ENCODE measurements at regions not wholly inside any gene's neighbourhood (a gene's known extent, or its start where the extent isn't known, plus 50 kb on each side); places are given as distances from the start of the nearest gene placed in this dataset.

DNA sequence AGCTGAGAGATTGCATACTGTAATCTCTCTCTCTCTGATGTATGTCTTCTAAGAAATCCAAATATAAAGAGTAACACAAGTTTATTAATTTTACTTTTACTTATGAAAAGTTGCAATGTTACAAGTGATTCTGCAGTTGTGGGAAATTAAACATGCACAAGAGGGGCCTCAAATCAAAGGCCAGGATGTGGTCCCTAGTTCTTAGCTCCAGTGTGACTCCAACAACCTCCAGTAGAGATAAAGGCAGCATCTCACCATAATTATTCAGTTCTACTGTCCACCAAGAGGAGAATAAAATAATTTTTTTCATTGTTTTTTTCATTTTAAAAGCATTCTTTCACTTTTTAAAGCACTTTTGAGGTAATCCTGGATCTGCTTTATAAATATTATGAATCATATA lies 223.3 kb downstream of the RAP2B start:
- Histone ChIP-seq H3K9me3 (ENCODE audit: control insufficient read depth in 4 of 4, insufficient read depth in 3 of 4, low read length in 3 of 4) (no peaks in the 10 kb centered on the region), H3K36me3 (ENCODE audit: control insufficient read depth in 4 of 4, insufficient read depth in 4 of 4, low read length in 4 of 4) (no peaks in the 10 kb centered on the region), H3K27ac (ENCODE audit: low read depth in 1 of 2, low read length in 1 of 2) (no peak overlapping the region), H3K27me3 (ENCODE audit: control insufficient read depth in 3 of 3, insufficient read depth in 3 of 3, low read length in 2 of 3) (no peaks in the 10 kb centered on the region), H3K4me1 (ENCODE audit: control insufficient read depth in 5 of 5, insufficient read depth in 5 of 5, low read length in 5 of 5) (no peaks in the 10 kb centered on the region), H3K9ac (ENCODE audit: insufficient read depth in 1 of 2, low read length in 2 of 2) (no peak overlapping the region), H3K4me3 (no peak overlapping the region)
- TF ChIP-seq CTCF (IDR thresholded peaks at IDR 0.05; ENCODE audit: control extremely low read depth, extremely low read depth) = no peak
- DNase-seq (no peak), ATAC-seq (ENCODE audit: insufficient read depth, low FRiP score) (no peak)

DNA sequence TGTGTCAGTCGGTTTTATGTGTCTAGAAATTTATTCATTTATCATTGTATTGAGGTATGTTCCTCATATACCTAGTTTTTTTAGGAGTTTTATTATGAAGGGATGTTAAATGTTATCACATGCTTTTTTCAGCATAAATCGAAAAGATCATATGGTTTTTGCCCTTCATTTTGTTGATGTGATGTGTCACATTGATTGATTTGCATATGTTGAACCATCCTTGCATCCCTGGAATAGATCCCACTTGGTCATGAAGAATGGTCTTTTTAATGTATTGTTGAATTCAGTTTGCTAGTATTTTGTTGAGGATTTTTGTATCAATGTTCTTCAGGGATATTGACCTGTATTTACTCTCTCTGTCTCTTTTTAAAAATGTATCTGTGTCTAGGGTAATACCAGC lies 230.3 kb downstream of the RAP2B start:
- DNase-seq (no peak), ATAC-seq (ENCODE audit: insufficient read depth, low FRiP score) (no peak)
- peaks cover 0 to 6% (median 2%) of the 10 kb centered on the region in 4 donors for H3K9me3 ChIP-seq (ENCODE audit: control insufficient read depth in 4 of 4, insufficient read depth in 3 of 4, low read length in 3 of 4)
- H3K4me3 ChIP-seq = no peak overlapping the region
- no peak overlapping the region for H3K9ac ChIP-seq (ENCODE audit: insufficient read depth in 1 of 2, low read length in 2 of 2)
- H3K27ac ChIP-seq (ENCODE audit: low read depth in 1 of 2, low read length in 1 of 2) = no peak overlapping the region
- no peaks in the 10 kb centered on the region for H3K4me1 ChIP-seq (ENCODE audit: control insufficient read depth in 5 of 5, insufficient read depth in 5 of 5, low read length in 5 of 5)
- no peaks in the 10 kb centered on the region for H3K27me3 ChIP-seq (ENCODE audit: control insufficient read depth in 3 of 3, insufficient read depth in 3 of 3, low read length in 2 of 3)
- no peaks in the 10 kb centered on the region for H3K36me3 ChIP-seq (ENCODE audit: control insufficient read depth in 4 of 4, insufficient read depth in 4 of 4, low read length in 4 of 4)
- 88 to 96% methylated on average over 2 of the region's 2 CpGs for WGBS, 2 donors
- TF ChIP-seq CTCF (IDR thresholded peaks at IDR 0.05; ENCODE audit: control extremely low read depth, extremely low read depth) = no peak

GRCh38 chr3:153394017-153394416 lies 232.0 kb downstream of the RAP2B start:
- ATAC-seq (ENCODE audit: insufficient read depth, low FRiP score) = no peak
- Histone ChIP-seq H3K27ac (ENCODE audit: low read depth in 1 of 2, low read length in 1 of 2) (no peak overlapping the region), H3K9me3 (ENCODE audit: control insufficient read depth in 4 of 4, insufficient read depth in 3 of 4, low read length in 3 of 4) (peaks cover 0 to 6% (median 2%) of the 10 kb centered on the region in 4 donors), H3K27me3 (ENCODE audit: control insufficient read depth in 3 of 3, insufficient read depth in 3 of 3, low read length in 2 of 3) (no peaks in the 10 kb centered on the region), H3K4me3 (no peak overlapping the region), H3K4me1 (ENCODE audit: control insufficient read depth in 5 of 5, insufficient read depth in 5 of 5, low read length in 5 of 5) (no peaks in the 10 kb centered on the region), H3K9ac (ENCODE audit: insufficient read depth in 1 of 2, low read length in 2 of 2) (no peak overlapping the region), H3K36me3 (ENCODE audit: control insufficient read depth in 4 of 4, insufficient read depth in 4 of 4, low read length in 4 of 4) (no peaks in the 10 kb centered on the region)
- 97% methylated on average over 1 of the region's 1 CpG for WGBS, 2 donors
- no peak for TF ChIP-seq CTCF (IDR thresholded peaks at IDR 0.05; ENCODE audit: control extremely low read depth, extremely low read depth)
- no peak for DNase-seq

- DNase-seq = no peak
- TF ChIP-seq CTCF (IDR thresholded peaks at IDR 0.05; ENCODE audit: control extremely low read depth, extremely low read depth) = no peak
- WGBS, 2 donors = 63 to 85% methylated on average over 2 of the region's 2 CpGs
- H3K9ac ChIP-seq (ENCODE audit: insufficient read depth in 1 of 2, low read length in 2 of 2) = no peak overlapping the region
- H3K27ac ChIP-seq (ENCODE audit: low read depth in 1 of 2, low read length in 1 of 2) = no peak overlapping the region
- H3K4me1 ChIP-seq (ENCODE audit: control insufficient read depth in 5 of 5, insufficient read depth in 5 of 5, low read length in 5 of 5) = peaks cover 0 to 18% (median 0%) of the 10 kb centered on the region in 5 donors
- ATAC-seq (ENCODE audit: insufficient read depth, low FRiP score) = no peak
- H3K27me3 ChIP-seq (ENCODE audit: control insufficient read depth in 3 of 3, insufficient read depth in 3 of 3, low read length in 2 of 3) = no peaks in the 10 kb centered on the region
- no peaks in the 10 kb centered on the region for H3K36me3 ChIP-seq (ENCODE audit: control insufficient read depth in 4 of 4, insufficient read depth in 4 of 4, low read length in 4 of 4)
- H3K9me3 ChIP-seq (ENCODE audit: control insufficient read depth in 4 of 4, insufficient read depth in 3 of 4, low read length in 3 of 4) = peaks cover 0 to 6% (median 2%) of the 10 kb centered on the region in 4 donors
- H3K4me3 ChIP-seq = no peak overlapping the region
These were observed 234.6 kb downstream of the RAP2B start for GRCh38 chr3:153396581-153396980.

Data from lung (tissue), 11 donors.